Prostate gland (tissue), 2 donors: ENCODE measurements at regions not wholly inside any gene's neighbourhood (a gene's known extent, or its start where the extent isn't known, plus 50 kb on each side); places are given as distances from the start of the nearest gene placed in this dataset.

Experiments used
- CTCF ChIP-seq, 4 experiments: fragments of 200-600 bp in 2 of 4; fragments of 450-650 bp in 2 of 4; sonication (generic) in 2 of 4; IDR thresholded peaks; 1 replicate in 3 of 4; 2 replicates in 1 of 4; pipeline ENCODE4 v1.5.1; 2016 to 2019; ENCODE audit warnings: antibody characterized with exemption in 4 of 4, mild to moderate bottlenecking in 2 of 4, moderate library complexity in 2 of 4
- POLR2A ChIP-seq: fragments of 450-650 bp; IDR thresholded peaks from one replicate; pipeline ENCODE4 v1.6.1; 2016; ENCODE audit warnings: antibody characterized with exemption, mild to moderate bottlenecking

GRCh38 chr18:29154196-29154757 lies 977.3 kb upstream of the CDH2 start:
- no peak for TF ChIP-seq CTCF (IDR thresholded peaks at IDR 0.05)
- no peak for TF ChIP-seq POLR2A
